Mesothelial cell of epicardium (in vitro differentiated cells): ENCODE measurements at regions not wholly inside any gene's neighbourhood (a gene's known extent, or its start where the extent isn't known, plus 50 kb on each side); places are given as distances from the start of the nearest gene placed in this dataset.

Experiments used
- DNase-seq, 2 experiments: peaks; one replicate each; pipeline ENCODE4 v3.0.0; 2021; ENCODE audit warnings: low spot score in 2 of 2; ENCODE audit not compliant: unreplicated experiment in 2 of 2
- H3K27ac Mint-ChIP-seq: 2 replicates; pipeline ENCODE4 v1.8.0; 2021; ENCODE audit warnings: mixed read lengths
- H3K27me3 Mint-ChIP-seq: 2 replicates; pipeline ENCODE4 v1.8.0; 2021; ENCODE audit warnings: low read depth, mixed read lengths
- H3K36me3 Mint-ChIP-seq: 2 replicates; pipeline ENCODE4 v1.8.0; 2021; ENCODE audit warnings: mixed read lengths
- H3K4me1 Mint-ChIP-seq: 2 replicates; pipeline ENCODE4 v1.8.0; 2021; ENCODE audit warnings: mixed read lengths
- H3K4me3 Mint-ChIP-seq: 2 replicates; pipeline ENCODE4 v1.8.0; 2021; ENCODE audit warnings: mild to moderate bottlenecking, moderate library complexity, mixed read lengths
- H3K9me3 Mint-ChIP-seq: 2 replicates; pipeline ENCODE4 v1.8.0; 2021; ENCODE audit warnings: mixed read lengths
- CTCF ChIP-seq: fragments of 200-600 bp; sonication (generic); IDR thresholded peaks from one replicate; pipeline ENCODE4 v1.5.0; 2021; ENCODE audit warnings: antibody characterized with exemption; ENCODE audit not compliant: unreplicated experiment

GRCh38 chr3:163838769-163839168 lies 1239.5 kb downstream of the SI start:
- Mint-ChIP-seq H3K36me3 (no peaks in the 10 kb centered on the region), H3K4me3 (no peak overlapping the region), H3K27ac (no peak overlapping the region), H3K9me3 (peaks cover 4% of the 10 kb centered on the region), H3K4me1 (no peaks in the 10 kb centered on the region), H3K27me3 (no peaks in the 10 kb centered on the region)
- no peak for TF ChIP-seq CTCF
- no peak for DNase-seq

GRCh38 chr3:163832547-163832946 lies 1245.7 kb downstream of the SI start:
- no peak for DNase-seq
- peaks cover 3% of the 10 kb centered on the region for H3K27me3 Mint-ChIP-seq
- H3K4me1 Mint-ChIP-seq, result no peaks in the 10 kb centered on the region
- H3K9me3 Mint-ChIP-seq, result no peaks in the 10 kb centered on the region
- no peaks in the 10 kb centered on the region for H3K36me3 Mint-ChIP-seq
- TF ChIP-seq CTCF, result no peak
- no peak overlapping the region for H3K27ac Mint-ChIP-seq
- H3K4me3 Mint-ChIP-seq, result no peak overlapping the region

- no peak for DNase-seq
- Mint-ChIP-seq H3K27ac (no peak overlapping the region), H3K27me3 (peaks cover 2% of the 10 kb centered on the region), H3K4me1 (no peaks in the 10 kb centered on the region), H3K36me3 (no peaks in the 10 kb centered on the region), H3K4me3 (no peak overlapping the region), H3K9me3 (peaks cover 4% of the 10 kb centered on the region)
- TF ChIP-seq CTCF, result no peak
Observed at GRCh38 chr3:163821841-163822240, 1256.5 kb downstream of the SI start.

GRCh38 chr3:163817015-163817414 lies 1261.3 kb downstream of the SI start:
- TF ChIP-seq CTCF, result no peak
- Mint-ChIP-seq H3K4me1 (peaks cover 3% of the 10 kb centered on the region), H3K4me3 (no peak overlapping the region), H3K27ac (no peak overlapping the region), H3K36me3 (no peaks in the 10 kb centered on the region), H3K27me3 (peaks cover 5% of the 10 kb centered on the region), H3K9me3 (peaks cover 16% of the 10 kb centered on the region)
- DNase-seq, result no peak

GRCh38 chr3:163813935-163814334 lies 1264.4 kb downstream of the SI start:
- Mint-ChIP-seq H3K9me3 (peaks cover 19% of the 10 kb centered on the region), H3K4me3 (no peak overlapping the region)

More at GRCh38 chr3:163813935-163814334, 1264.4 kb downstream of the SI start:
- no peak overlapping the region for H3K27ac Mint-ChIP-seq
- H3K27me3 Mint-ChIP-seq, result peaks cover 5% of the 10 kb centered on the region
- no peak for DNase-seq
- H3K4me1 Mint-ChIP-seq, result peaks cover 6% of the 10 kb centered on the region
- H3K36me3 Mint-ChIP-seq, result no peaks in the 10 kb centered on the region
- TF ChIP-seq CTCF, result no peak
